ENCODE measurements at regions not wholly inside any gene's neighbourhood (a gene's known extent, or its start where the extent isn't known, plus 50 kb on each side); places are given as distances from the start of the nearest gene placed in this dataset.

- no peak for TF ChIP-seq CTCF (IDR thresholded peaks at IDR 0.05; ENCODE audit: low read depth, low read length, poor library complexity, severe bottlenecking)
- no peak for TF ChIP-seq EZH2phosphoT487 (IDR thresholded peaks at IDR 0.05; ENCODE audit: borderline replicate concordance, low read length)
Measured at GRCh38 chr3:82196645-82197044, 435.2 kb upstream of the GBE1 start.
